Suprapubic skin (tissue), 4 donors: ENCODE measurements at regions not wholly inside any gene's neighbourhood (a gene's known extent, or its start where the extent isn't known, plus 50 kb on each side); places are given as distances from the start of the nearest gene placed in this dataset.

Source experiments
- DNase-seq, 2 donors: peaks; one replicate each; pipeline ENCODE4 v3.0.0-alpha.2; 2019; ENCODE audit warnings: low spot score in 2 of 2
- H3K27ac ChIP-seq: fragments of 200-600 bp; sonication (generic); one replicate; pipeline ENCODE4 v1.5.1; 2019
- H3K27me3 ChIP-seq: fragments of 200-600 bp; sonication (generic); one replicate; pipeline ENCODE4 v1.5.1; 2019
- H3K36me3 ChIP-seq: fragments of 200-600 bp; sonication (generic); one replicate; pipeline ENCODE4 v1.5.1; 2019
- H3K4me1 ChIP-seq: fragments of 200-600 bp; sonication (generic); one replicate; pipeline ENCODE4 v1.5.1; 2019
- H3K4me3 ChIP-seq: fragments of 200-600 bp; sonication (generic); one replicate; pipeline ENCODE4 v1.5.1; 2019; ENCODE audit warnings: mild to moderate bottlenecking
- H3K9me3 ChIP-seq: fragments of 200-600 bp; sonication (generic); one replicate; pipeline ENCODE4 v1.5.1; 2019
- CTCF ChIP-seq, 2 donors: fragments of 200-600 bp in 1 of 2; fragments of 450-650 bp in 1 of 2; sonication (generic) in 1 of 2; IDR thresholded peaks; one replicate each; pipeline ENCODE4 v1.5.1; 2016 to 2019; ENCODE audit warnings: antibody characterized with exemption in 2 of 2, mild to moderate bottlenecking in 1 of 2, moderate library complexity in 1 of 2
- EP300 ChIP-seq: sonication (generic); formaldehyde crosslinking; IDR thresholded peaks from one replicate; pipeline ENCODE4 v1.6.1; 2017; ENCODE audit warnings: antibody characterized with exemption
- POLR2A ChIP-seq, 2 donors: fragments of 450-650 bp; IDR thresholded peaks; one replicate each; pipeline ENCODE4 v1.6.1; 2017; ENCODE audit warnings: antibody characterized with exemption in 2 of 2, mild to moderate bottlenecking in 2 of 2, moderate library complexity in 2 of 2
- POLR2AphosphoS5 ChIP-seq, 3 donors: sonication (generic); formaldehyde crosslinking; IDR thresholded peaks; one replicate each; pipeline ENCODE4 v1.6.1; 2017; ENCODE audit warnings: antibody characterized with exemption in 3 of 3
- WGBS: methylation state at CpG from one replicate; pipeline ENCODE4 v1.1.5; 2018; 5-methylcytosine and 5-hydroxymethylcytosine counted together

GRCh38 chr10:84005403-84005802, 133.9 kb upstream of the GHITM start:
- Histone ChIP-seq H3K27me3 (no peaks in the 10 kb centered on the region), H3K36me3 (no peaks in the 10 kb centered on the region), H3K4me1 (no peaks in the 10 kb centered on the region), H3K4me3 (no peak overlapping the region), H3K9me3 (no peaks in the 10 kb centered on the region), H3K27ac (no peak overlapping the region)
- no peak for DNase-seq
- WGBS = 63% methylated on average over 3 of the region's 3 CpGs
- TF ChIP-seq POLR2AphosphoS5 (IDR thresholded peaks at IDR 0.05) (no peak), CTCF (IDR thresholded peaks at IDR 0.05) (no peak), EP300 (no peak), POLR2A (IDR thresholded peaks at IDR 0.05) (no peak)

GRCh38 chr10:84007482-84007881, 131.8 kb upstream of the GHITM start:
- no peaks in the 10 kb centered on the region for H3K9me3 ChIP-seq
- 76% methylated on average over 5 of the region's 5 CpGs for WGBS
- H3K36me3 ChIP-seq = no peaks in the 10 kb centered on the region
- H3K4me1 ChIP-seq = no peaks in the 10 kb centered on the region
- no peak overlapping the region for H3K4me3 ChIP-seq
- H3K27ac ChIP-seq = no peak overlapping the region
- H3K27me3 ChIP-seq = no peaks in the 10 kb centered on the region
- TF ChIP-seq CTCF (IDR thresholded peaks at IDR 0.05) (no peak), POLR2A (IDR thresholded peaks at IDR 0.05) (no peak), POLR2AphosphoS5 (IDR thresholded peaks at IDR 0.05) (no peak), EP300 (no peak)
- no peak for DNase-seq

- H3K36me3 ChIP-seq = no peaks in the 10 kb centered on the region
- 28% methylated on average over 3 of the region's 3 CpGs for WGBS
- H3K4me3 ChIP-seq = no peak overlapping the region
- no peaks in the 10 kb centered on the region for H3K9me3 ChIP-seq
- H3K27ac ChIP-seq = no peak overlapping the region
- TF ChIP-seq POLR2A (IDR thresholded peaks at IDR 0.05) (no peak), EP300 (no peak), CTCF (IDR thresholded peaks at IDR 0.05) (peak in 1 of 2 donors; percentile 37), POLR2AphosphoS5 (IDR thresholded peaks at IDR 0.05) (no peak)
- DNase-seq = no peak
- H3K27me3 ChIP-seq = no peaks in the 10 kb centered on the region
- H3K4me1 ChIP-seq = no peaks in the 10 kb centered on the region
Measured at GRCh38 chr10:84008878-84009277, 130.4 kb upstream of the GHITM start.

- 46% methylated on average over 2 of the region's 2 CpGs for WGBS
- Histone ChIP-seq H3K27me3 (no peaks in the 10 kb centered on the region), H3K27ac (no peak overlapping the region), H3K4me3 (no peak overlapping the region), H3K36me3 (no peaks in the 10 kb centered on the region), H3K9me3 (no peaks in the 10 kb centered on the region), H3K4me1 (no peaks in the 10 kb centered on the region)
- TF ChIP-seq POLR2AphosphoS5 (IDR thresholded peaks at IDR 0.05) = no peak
- no peak for TF ChIP-seq CTCF (IDR thresholded peaks at IDR 0.05)
- no peak for TF ChIP-seq EP300
- no peak for TF ChIP-seq POLR2A (IDR thresholded peaks at IDR 0.05)
- no peak for DNase-seq
Measured at GRCh38 chr10:84012431-84012830, 126.9 kb upstream of the GHITM start.

GRCh38 chr10:84012831-84013458, 126.4 kb upstream of the GHITM start:
- no peak overlapping the region for H3K27ac ChIP-seq
- no peaks in the 10 kb centered on the region for H3K27me3 ChIP-seq
- no peak for DNase-seq
- no peaks in the 10 kb centered on the region for H3K4me1 ChIP-seq
- no peaks in the 10 kb centered on the region for H3K36me3 ChIP-seq
- no peaks in the 10 kb centered on the region for H3K9me3 ChIP-seq
- TF ChIP-seq POLR2AphosphoS5 (IDR thresholded peaks at IDR 0.05) (no peak), EP300 (no peak), POLR2A (IDR thresholded peaks at IDR 0.05) (no peak), CTCF (IDR thresholded peaks at IDR 0.05) (no peak)
- H3K4me3 ChIP-seq = no peak overlapping the region
- WGBS = 50% methylated on average over 2 of the region's 2 CpGs
